ENCODE measurements at regions not wholly inside any gene's neighbourhood (a gene's known extent, or its start where the extent isn't known, plus 50 kb on each side); places are given as distances from the start of the nearest gene placed in this dataset.

DNA sequence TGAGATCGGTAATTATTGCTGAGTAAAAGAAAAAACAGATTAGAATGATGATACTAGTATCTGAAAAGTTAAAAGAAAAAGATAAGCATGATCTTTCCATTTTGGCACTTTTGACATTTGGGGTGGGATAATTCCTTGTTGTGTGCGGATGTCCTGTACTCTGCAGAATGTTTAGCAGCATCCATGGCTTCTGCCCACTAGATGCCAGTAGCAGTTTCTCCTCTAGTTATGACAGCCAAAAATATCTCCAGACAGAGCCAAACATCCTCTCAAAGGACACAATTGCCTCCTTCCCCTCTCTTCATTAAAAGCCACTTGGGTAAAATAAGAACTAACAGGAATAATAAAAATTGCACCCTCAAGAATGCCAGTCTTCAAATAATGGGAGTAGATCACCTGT lies 468.8 kb upstream of the GRM7 start:
- TF ChIP-seq, protein P1, sequence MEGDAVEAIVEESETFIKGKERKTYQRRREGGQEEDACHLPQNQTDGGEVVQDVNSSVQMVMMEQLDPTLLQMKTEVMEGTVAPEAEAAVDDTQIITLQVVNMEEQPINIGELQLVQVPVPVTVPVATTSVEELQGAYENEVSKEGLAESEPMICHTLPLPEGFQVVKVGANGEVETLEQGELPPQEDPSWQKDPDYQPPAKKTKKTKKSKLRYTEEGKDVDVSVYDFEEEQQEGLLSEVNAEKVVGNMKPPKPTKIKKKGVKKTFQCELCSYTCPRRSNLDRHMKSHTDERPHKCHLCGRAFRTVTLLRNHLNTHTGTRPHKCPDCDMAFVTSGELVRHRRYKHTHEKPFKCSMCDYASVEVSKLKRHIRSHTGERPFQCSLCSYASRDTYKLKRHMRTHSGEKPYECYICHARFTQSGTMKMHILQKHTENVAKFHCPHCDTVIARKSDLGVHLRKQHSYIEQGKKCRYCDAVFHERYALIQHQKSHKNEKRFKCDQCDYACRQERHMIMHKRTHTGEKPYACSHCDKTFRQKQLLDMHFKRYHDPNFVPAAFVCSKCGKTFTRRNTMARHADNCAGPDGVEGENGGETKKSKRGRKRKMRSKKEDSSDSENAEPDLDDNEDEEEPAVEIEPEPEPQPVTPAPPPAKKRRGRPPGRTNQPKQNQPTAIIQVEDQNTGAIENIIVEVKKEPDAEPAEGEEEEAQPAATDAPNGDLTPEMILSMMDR (IDR thresholded peaks at IDR 0.05), result peak; percentile 39

DNA sequence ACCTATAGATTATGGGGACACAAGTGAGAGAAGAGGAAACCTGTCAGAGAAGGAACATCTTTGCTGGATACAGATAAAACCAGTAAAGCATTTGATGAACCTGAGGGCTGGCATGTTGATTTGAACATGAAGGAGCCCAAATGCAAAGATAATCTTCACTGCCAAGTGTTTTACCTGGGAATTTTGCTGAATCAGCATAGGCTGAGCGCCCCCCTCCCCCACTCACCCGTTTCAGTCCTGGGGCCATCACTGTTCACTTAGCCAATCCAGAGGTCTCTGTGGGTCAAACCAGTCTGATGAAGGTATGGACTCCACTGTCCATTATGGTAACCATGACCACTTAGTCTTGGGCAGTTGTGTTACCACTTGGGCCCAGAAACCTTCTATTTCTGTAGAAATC lies 466.0 kb upstream of the GRM7 start:
- TF ChIP-seq, protein P1 (IDR thresholded peaks at IDR 0.05), result no peak

DNA sequence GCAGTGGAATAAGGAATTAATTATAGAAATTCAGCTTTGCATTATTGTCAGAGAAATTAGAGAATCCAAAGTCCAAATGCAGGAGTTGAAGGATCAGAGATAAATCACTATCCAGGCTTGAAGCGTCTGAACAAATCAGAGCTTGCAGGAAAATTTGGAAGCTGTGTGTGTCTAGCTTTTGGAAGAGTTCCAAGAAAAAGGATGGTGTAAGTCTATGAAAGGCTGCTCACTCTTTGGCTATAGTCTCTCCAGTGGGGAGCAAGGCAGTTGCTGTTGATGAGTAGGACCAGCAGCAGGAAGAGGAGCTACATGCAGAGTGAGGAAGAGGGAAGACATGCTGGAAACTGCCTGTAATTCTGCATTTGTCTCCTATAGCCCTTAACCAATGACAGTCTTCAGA lies 464.3 kb upstream of the GRM7 start:
- TF ChIP-seq, protein P1 (IDR thresholded peaks at IDR 0.05), result no peak

DNA sequence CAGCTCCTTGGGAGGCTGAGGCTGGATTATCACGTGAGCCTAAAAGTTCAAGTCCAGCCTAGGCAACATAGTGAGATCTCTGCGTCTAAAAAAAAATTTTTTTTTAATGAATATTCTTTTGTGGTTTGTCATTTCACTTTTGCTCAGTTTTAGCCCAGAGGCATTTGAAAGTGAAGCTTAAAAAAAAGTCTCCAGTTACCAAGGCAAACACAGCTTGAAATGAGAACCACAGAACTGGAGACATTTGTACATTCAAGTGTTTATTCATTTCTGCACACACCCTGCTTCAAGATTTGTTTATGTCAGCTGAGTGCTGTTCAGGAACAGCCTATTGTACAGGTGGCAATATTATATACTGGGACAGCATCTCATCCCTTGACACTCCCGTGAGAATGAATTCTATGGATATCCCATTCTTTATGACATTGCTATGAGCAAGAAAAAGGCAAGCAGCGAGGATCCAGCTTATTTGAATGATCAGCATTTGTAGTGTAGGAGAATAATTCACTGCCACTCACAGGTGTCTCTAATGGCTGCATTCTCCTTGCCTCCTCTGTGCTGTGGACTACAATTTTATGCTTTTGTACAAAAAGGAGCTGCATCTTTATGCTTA lies 444.8 kb upstream of the GRM7 start:
- TF ChIP-seq, protein P1 (IDR thresholded peaks at IDR 0.05), result no peak

DNA sequence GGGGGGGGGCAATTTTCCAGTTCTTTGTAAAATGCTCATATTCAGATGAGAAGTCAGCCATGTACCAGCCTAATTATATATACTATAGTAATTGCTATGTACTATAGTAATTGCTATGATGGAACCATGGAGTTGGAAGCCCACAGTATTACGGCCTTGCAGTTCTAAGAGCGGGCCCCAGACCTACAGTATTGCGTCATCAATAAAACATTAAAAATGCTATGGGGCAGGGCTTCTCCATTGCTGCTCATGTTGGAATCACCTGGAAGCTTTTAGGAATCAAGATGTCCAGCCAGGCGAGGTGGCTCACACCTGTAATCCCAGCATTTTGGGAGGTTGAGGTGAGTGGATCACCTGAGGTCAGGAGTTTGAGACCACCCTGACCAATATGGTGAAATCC lies 443.7 kb upstream of the GRM7 start:
- TF ChIP-seq, protein P1 (IDR thresholded peaks at IDR 0.05), result no peak

DNA sequence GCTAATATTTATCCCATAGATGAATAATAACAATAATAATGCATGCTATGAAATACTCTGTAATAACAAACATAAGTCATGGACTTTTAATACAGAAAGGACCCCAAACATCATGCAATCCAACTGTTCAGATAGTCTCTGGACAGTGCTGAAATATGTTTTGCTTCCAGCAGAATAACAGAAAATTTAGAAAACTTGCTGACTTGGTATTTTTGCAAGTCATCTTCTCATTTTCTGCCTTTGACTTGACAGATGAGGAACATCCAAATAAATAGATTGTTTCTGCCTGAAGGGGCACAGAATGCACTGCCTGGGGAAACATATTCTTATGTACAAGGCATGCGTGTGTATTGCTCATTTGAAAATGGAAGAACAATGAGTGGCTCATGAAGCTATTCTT lies 442.4 kb upstream of the GRM7 start:
- TF ChIP-seq, protein P1 (IDR thresholded peaks at IDR 0.05), result no peak

DNA sequence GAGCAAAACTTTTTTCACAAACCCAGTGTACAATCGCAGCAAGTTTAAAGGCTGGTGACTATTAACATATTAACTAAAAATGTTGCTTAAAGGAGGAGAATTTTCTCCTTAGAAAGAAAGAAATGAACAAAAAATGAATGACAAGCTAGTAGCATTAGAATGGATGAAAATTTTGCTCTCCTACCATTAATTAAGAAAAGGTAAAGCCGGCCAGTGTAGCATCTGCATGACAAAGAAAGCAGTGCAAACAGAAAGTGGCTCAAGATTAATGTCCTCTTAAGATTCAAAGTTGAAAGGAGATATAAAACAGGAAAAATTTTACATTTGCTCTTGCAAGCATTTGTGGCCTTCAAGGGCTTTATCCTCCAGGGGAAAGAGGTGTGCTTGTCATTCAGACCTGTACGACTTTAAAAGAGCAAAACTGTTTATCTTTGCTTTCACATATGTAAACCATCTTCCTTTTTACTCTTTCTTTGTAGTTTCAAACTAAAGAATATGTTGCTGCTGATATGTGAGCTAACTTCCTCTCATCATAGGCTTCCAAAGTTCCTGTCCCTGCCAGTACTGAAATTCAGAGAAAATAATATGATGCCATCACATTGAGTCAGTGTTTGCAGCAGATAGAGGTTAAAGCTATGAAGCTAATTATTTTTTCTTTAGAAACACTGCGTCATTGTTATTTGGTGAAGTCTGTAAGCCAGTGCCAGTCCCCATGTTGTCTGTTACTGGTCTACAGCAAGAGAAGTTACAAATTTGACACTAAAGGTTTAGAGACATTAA lies 439.1 kb upstream of the GRM7 start:
- TF ChIP-seq, protein P1 (IDR thresholded peaks at IDR 0.05), result no peak
